ENCODE measurements at regions not wholly inside any gene's neighbourhood (a gene's known extent, or its start where the extent isn't known, plus 50 kb on each side); places are given as distances from the start of the nearest gene placed in this dataset.

DNA sequence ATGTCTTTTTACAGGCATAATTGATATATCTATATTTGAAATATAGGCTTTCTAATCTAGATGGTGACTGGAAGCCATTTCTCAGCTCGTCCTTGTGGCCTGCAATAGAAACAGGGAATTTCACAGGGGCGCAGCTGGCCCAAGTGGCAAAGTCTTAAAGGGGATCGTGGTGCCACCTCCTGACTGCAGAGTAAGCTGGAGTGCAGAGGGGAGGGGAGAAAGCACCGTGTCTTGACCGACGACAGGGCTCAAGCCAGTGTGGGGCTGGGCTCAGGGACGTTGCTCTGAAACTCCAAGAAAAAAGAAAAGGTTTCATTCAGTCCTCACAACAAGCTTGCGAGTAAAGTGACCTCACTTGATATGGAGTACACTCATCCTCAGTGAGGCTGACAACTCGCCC is 255.1 kb downstream of the DCDC2C start:
- DNase-seq (ENCODE audit: missing footprints) (no peak), ATAC-seq (no peak)
- intact Hi-C loops (cut with DNase I) = no loop called here

DNA sequence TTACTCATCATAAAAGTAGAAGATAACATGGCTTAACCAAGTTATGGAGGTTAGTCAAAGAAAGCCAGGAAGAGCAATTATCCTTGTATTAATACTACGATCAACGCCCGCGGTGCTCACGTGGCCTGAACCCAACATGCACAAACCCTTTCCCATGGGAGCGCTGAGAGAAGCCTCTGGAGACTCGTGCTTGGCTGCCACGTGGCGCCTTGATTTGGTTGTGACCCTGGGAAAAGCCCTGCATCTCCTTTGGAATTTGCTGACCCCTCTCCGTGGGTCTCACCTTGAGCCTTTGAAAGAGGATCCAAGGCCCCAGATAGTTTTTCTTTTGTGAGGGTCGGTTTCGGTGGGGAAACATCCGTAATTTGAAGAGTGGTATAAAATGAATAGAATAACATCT is 255.6 kb downstream of the DCDC2C start:
- intact Hi-C loops (cut with DNase I) = no loop called here
- ATAC-seq (no peak), DNase-seq (ENCODE audit: missing footprints) (no peak)

DNA sequence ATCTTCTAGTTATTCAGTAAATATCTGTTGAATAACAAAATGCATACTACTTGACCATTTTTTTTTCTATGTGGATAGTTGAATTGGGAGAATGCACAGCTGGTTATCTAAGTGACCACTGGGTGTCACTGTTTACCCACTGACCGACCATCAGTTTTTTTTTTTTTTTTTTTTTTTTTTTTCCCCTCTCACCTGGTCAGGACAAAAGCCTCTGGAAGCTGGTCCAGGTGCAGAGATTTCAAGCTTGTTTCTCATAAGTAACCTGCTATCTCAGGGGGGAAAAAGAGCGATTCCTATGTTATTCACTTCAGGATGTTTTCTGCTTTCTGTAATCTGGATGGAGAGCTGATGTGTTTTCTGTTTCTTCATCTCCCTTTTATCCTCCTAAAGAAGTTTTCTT is 256.0 kb downstream of the DCDC2C start:
- intact Hi-C loops (cut with DNase I) = no loop called here
- ATAC-seq (no peak), DNase-seq (ENCODE audit: missing footprints) (no peak)

DNA sequence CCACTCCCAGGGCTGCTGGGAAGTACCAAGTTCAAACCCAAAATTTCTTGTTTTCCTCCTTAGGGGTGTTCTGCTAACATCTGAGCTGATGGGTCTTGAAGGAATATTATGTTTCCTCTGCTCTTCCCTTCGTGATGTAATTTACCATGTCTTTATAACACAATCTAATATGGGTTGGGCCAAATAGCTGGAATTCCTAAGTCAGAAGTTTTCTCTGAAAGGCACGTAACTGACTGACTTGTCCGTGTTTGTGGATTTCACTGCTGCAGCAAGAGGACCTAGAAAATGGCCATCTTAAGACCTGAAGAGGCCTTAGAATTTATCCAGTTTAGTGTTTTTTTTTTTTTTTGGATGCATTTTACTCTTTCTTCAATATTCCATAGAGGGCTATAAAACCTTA is 256.7 kb downstream of the DCDC2C start:
- DNase-seq (ENCODE audit: missing footprints) (no peak), ATAC-seq (no peak)
- intact Hi-C loops (cut with DNase I) = no loop called here

DNA sequence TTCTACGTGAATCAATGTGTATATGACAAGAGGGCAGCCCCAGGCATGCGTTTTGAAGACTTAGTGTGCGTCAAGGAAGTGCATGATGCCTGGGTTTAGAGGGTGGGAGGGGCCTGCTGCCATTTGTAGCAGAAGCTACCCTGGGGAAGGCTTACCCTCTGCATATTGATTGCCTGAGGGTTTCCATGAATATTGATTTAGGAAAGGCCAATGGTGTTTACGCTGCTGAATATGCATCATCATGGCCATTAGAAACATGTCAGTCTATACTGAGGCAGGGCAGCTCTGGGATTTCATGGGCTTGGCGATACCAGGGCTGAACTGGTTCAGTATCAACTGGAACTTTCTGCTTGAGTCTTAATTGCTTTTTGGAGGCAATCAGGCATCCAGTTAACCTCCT is 259.3 kb downstream of the DCDC2C start:
- intact Hi-C loops (cut with DNase I) = no loop called here
- DNase-seq (ENCODE audit: missing footprints) (no peak), ATAC-seq (no peak)

DNA sequence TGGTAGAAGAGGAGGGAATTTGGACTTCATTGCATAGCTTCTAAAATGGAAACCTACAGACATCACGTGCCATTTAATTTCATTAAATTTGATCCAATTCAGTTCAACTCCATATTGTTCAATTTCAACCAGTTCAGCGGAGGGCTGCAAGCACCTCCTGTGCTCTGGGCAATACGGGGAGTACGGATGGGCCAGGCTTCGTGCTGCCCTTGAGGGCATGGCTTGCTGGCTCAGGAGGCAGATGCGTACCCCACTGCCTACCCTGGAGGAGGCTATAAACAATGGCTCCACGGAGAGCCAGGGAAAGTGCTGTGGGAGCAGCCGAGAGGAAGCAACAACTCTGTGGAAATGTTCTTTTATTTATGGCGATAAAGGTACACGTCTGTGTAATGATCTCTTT is 261.8 kb downstream of the DCDC2C start:
- DNase-seq (ENCODE audit: missing footprints) = no peak
- ATAC-seq = no peak
- intact Hi-C loops (cut with DNase I) = no loop called here

DNA sequence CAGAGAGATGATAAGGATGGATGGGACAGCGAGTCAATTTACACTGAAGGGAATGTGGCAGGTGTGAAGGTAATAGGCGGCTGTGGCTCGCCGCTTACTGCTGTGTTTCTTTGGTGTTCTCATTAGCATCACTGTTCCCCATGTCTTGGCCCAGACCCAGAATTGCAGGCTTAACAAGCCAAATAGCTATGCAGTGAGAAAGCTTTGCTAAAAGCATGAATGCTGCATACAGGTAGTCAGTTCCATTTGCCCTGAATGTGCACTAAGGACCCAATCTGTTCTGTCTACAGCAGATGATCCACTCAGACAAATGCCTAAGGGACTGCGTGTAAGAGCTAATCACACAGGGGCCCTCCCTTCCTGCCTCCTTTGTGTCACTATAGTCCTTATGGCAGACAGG is 262.6 kb downstream of the DCDC2C start:
- ATAC-seq (no peak), DNase-seq (ENCODE audit: missing footprints) (no peak)
- intact Hi-C loops (cut with DNase I) = no loop called here

DNA sequence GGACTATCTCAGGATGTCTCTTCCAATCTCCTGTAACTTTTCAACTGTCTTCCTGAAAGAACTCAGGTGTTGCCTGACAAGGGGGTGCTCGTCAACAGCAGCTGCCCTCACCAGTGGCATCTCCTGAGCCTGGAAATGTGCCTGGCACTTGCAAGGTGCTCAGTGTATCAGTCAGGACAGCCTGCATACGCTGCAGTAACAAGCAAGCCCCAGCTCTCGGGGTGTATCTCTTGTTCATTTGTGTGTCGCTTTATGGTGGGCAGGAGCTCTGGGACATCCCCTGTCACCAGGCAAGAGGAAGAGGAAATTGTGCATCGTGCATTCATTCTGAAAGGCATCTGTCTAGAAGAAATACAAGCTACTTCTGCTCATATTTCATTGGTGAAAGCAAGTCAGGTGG is 263.1 kb downstream of the DCDC2C start:
- intact Hi-C loops (cut with DNase I) = no loop called here
- DNase-seq (ENCODE audit: missing footprints) (no peak), ATAC-seq (no peak)

DNA sequence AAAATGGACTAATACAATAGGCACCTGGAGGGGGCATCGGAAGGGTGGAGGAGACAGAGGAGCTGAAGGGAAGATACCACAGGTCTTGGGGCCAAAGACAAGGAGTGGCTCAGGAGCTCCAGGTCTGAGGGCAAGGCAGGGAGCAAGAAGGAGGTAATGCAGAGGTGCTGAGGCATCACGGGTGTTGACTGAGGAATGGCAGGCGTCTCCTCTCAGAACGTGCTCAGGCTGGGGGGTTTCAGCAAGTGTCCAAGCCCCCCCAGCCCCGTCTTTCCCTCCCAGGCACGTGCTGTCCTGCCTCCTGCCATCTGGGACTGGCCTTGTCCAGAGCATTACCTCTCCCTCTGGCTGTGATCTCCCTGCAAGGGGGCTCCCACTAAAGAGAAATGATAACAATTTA is 265.4 kb downstream of the DCDC2C start:
- ATAC-seq = no peak
- intact Hi-C loops (cut with DNase I) = no loop called here
- no peak for DNase-seq (ENCODE audit: missing footprints)

DNA sequence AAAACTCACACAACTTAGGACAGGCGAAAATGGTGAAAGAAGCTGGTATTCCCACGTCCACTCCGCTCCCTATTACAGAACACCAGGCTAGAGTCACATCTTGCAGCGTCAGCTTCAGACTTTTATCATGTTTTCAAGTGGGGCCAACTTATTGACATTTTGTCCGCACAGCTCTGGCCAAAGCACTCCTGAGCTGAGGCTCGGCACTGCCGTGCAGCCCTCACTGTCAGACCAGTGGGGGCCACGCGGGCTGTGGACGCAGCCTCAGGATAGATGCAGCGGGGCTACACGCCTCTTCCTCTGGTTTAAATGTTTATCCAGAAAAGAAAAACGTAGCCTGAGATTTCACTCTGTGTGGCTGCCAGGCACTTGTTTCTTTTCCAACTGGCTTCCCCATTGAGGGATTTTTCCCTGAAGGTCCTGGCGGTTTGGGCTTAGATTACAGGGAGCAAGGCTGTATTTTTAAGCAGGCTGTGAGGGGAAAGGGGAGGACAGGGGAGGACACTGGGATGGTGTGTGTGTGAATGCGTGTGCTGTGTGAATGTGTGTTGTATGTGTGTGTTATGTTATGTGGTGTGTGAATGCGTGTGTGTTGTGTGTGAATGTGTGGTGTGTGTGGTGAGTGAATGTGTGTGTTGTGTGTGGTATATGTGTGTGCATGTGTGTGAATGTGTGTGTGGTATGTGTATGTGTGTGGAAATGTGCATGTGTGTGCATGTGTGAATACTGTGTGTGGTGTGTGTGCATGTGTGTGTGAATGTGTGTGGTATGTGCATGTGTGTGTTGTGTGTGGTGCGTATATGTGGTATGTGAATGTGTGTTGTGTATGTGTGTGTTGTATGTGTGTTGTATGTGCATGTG is 267.6 kb downstream of the DCDC2C start:
- intact Hi-C loops (cut with DNase I) = no loop called here
- ATAC-seq (no peak), DNase-seq (ENCODE audit: missing footprints) (no peak)

DNA sequence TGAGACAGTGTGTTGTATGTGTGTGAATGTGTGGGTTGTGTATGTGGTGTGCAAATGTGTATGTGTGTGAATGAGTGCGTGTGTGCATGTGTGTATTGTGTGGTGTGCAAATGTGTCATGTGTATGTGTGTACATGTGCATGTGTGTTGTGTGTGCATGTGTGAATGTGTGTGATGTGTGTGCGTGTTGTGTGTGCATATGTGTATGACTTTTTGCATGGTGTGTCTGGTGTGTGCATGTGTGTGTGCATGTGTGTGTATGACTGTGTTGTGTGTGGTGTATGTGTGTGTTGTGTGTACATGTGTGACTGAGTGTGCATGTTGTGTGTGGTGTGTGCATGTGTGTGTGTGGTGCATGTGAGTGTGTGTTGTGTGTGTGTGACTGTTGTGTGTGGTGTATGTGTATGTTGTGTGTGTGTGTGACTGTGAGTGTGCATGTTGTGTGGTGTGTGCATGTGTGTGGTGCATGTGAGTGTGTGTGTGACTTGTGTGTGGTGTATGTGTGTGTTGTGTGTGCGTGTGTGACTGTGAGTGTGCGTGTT is 268.3 kb downstream of the DCDC2C start:
- ATAC-seq = no peak
- intact Hi-C loops (cut with DNase I) = no loop called here
- no peak for DNase-seq (ENCODE audit: missing footprints)

DNA sequence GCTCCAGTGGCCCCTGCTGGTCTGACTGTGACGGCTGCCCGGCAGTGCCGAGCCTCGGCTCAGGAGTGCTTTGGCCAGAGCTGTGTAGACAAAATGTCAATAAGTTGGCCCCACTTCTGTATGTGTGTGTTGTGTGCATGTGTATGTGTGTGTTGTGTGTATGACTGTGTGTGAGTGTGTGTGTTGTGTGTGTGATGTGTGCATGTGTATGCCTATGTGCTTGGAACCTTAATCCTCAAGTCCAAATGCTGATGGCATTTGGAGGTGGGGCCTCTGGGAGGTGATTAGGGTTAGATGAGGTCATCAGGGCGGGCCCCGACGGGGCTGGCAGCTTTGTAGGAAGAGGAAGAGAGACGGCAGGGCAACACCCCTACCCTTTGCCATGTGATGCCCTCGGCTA is 269.0 kb downstream of the DCDC2C start:
- ATAC-seq (no peak), DNase-seq (ENCODE audit: missing footprints) (no peak)
- intact Hi-C loops (cut with DNase I) = no loop called here

DNA sequence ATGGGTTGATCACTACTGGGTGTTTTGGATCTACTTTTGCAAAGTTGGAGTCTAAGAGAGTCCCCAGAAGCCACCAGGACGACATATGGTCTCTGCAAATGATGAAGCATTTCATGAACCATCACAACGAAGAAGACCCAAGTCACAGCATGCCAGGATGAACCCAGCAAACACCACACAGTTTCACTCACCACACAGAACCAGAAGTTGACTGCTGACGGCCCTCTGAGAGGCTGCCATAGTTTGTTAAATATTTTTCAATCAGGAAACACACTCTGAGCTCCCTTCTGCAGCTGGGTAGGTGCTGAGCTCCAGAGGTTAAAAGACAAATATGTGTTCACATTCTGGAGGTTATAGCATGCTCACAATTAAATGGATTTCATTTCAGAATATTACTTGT is 271.4 kb downstream of the DCDC2C start:
- intact Hi-C loops (cut with DNase I) = no loop called here
- no peak for ATAC-seq
- DNase-seq (ENCODE audit: missing footprints) = no peak

DNA sequence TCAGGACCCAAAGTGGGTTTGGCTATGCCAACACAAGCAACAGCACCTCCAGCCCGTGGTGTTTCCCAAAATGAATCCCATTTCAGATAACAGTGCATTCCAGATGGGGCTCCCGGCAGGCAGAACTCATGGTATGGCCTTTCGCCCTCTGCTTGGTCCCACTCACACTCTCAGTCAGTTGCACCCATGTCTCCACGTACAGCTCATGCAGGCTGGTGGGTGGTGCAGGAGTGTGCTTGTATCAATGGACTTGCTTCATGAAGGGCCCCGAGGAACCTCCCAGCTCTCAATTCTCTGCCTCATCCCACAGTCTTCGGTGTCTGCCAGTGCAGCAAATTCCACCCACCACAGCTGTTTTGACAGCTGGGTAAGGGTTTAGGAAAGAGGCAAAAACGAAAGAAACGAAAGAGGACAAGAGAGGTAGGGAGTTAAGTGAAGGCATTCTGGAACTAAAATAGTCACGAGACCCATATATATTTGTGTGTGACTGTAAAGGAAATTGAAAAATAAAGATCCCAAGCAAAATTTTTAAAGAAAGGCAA is 278.1 kb downstream of the DCDC2C start:
- DNase-seq (ENCODE audit: missing footprints) = no peak
- ATAC-seq = no peak
- intact Hi-C loops (cut with DNase I) = no loop called here

DNA sequence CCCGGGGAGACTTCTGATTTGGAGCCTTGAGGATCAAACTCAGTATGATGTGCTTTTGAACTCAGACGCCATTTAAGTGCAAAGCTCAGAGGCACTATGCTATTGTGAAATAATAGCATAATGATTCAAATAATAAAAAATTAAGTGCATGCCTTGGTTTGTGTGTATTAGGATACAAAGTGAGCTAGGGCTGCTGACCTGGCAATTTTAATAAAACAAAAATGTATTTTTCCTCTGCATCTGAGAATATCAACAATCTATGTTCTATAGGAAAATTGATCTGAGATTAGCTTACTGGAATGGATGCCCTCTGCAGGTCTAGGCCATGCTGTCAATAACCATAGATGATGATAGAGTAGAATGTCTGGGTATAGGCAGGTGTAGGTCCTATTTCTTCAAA is 278.8 kb downstream of the DCDC2C start:
- intact Hi-C loops (cut with DNase I) = no loop called here
- no peak for DNase-seq (ENCODE audit: missing footprints)
- ATAC-seq = no peak

DNA sequence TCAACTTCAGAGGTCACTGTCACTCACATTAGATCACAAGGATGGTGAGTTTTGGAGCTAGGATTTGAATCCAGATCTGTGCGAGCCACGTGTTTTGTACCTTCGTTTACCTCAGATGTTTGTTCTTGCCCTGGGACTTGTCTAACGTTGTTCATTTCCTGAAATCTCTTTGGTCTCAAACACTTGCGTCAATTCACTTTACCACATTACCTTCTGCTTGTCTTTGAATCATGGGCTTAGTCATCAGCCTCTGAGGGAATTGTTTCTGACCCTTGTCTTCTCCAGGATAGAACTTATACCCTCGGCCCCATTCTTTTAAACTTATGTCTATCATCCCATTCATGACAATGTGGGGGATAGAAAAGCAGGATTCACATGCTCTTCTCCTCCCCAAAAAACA is 282.7 kb downstream of the DCDC2C start:
- intact Hi-C loops (cut with DNase I) = no loop called here

DNA sequence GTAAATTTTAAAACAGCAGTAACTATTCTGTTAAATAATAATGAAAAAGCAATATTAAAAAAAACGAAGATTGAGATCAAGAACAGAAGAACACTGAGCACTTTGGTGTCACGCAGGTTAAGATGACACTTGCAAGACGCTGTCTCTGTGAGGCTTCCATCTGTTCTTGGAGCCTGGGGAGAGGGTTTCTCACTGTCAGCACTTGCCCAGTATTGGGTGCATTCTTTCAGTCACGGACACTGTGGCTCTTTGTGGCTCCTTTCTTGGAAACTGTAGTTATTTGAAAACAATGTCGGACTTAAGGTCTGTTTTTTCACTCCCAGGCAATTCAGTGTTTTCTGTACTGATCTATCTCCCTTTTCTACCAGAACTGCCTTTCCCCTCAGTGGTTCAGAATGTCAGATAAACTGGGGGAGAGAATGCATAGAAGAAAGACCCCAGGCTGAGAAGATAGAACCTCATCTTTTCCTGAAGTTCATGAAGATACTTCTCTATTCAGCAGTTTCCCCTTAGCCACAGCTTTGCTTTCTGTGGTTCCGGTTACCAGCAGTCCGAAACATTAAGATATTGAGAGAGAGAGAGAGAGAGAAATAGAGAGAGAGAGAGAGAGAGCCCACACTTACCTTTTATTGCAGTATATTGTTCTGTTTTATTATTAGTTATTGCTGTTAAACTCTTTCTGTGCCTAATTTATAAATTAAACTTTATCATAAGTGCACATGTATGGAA is 283.3 kb downstream of the DCDC2C start:
- ATAC-seq = no peak
- intact Hi-C loops (cut with DNase I) = no loop called here
- DNase-seq (ENCODE audit: missing footprints) = no peak

More for the DNA sequence above, 282.7 kb downstream of the DCDC2C start:
- DNase-seq (ENCODE audit: missing footprints) (no peak), ATAC-seq (no peak)

DNA sequence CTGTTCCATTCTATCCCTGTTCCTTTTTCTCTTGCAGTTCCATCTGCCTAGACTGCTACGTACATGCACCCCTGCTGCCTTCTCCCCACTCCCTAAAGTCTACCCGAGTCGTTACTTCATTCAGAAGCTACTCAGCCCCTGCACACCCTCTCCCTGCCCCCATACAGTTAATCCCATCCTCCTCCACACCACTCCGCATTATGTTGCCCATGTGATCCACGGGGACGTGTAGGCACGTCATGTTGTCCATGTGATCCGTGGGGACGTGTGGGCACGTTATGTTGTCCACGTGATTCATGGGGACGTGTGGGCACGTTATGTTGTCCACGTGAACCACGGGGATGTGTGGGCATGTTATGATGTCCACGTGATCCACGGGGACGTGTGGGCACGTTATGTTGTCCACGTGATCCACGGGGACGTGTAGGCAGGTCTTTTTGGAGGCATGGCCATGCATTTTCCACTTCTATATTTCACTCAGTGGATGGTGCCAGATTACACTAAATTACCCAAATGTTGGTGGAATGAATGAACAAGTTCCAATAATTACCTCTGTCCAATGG is 299.5 kb downstream of the DCDC2C start:
- no peak for ATAC-seq
- intact Hi-C loops (cut with DNase I) = no loop called here

DNA sequence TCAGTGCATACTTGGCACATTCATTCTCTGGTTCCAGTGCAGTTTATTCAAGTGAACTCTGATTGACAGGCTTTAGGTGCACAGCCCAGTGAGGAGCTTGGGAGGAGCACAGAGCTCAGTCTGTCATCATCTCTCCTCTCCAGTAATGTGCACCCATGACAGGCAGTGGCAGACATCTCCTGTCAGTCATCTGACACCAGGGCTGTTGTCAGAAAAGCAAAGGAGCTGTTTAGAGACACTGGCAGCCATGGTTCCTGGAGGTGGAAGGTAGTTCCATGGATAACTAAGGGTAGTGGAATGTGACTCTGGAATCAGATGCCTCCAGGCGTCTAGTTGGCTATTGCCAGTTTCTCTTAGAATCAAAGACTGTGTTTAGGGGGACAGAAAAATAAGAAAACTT is 308.8 kb downstream of the DCDC2C start:
- DNase-seq (ENCODE audit: missing footprints) (no peak), ATAC-seq (no peak)
- intact Hi-C loops (cut with DNase I) = no loop called here

More for the DNA sequence above, 299.5 kb downstream of the DCDC2C start:
- DNase-seq (ENCODE audit: missing footprints) = no peak

DNA sequence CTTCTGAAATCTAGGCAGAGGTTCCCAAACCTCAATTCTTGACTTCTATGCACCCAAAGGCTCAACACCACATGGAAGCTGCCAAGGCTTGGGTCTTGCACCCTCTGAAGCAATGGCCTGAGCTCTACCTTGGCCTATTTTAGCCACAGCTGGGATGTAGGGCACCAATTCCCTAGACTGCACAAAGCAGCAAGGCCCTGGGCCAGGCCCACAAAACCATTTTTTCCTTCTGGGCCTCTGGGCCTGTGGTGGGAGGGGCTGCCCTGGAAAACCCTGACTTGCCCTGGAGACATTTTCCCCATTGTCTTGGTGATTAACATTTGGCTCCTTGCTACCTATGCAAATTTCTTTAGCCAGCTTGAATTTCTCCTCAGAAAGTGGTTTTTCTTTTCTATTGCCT is 315.2 kb downstream of the DCDC2C start:
- ATAC-seq = no peak
- DNase-seq (ENCODE audit: missing footprints) = no peak
- intact Hi-C loops (cut with DNase I) = no loop called here
